ENCODE measurements at regions not wholly inside any gene's neighbourhood (a gene's known extent, or its start where the extent isn't known, plus 50 kb on each side); places are given as distances from the start of the nearest gene placed in this dataset.

DNA sequence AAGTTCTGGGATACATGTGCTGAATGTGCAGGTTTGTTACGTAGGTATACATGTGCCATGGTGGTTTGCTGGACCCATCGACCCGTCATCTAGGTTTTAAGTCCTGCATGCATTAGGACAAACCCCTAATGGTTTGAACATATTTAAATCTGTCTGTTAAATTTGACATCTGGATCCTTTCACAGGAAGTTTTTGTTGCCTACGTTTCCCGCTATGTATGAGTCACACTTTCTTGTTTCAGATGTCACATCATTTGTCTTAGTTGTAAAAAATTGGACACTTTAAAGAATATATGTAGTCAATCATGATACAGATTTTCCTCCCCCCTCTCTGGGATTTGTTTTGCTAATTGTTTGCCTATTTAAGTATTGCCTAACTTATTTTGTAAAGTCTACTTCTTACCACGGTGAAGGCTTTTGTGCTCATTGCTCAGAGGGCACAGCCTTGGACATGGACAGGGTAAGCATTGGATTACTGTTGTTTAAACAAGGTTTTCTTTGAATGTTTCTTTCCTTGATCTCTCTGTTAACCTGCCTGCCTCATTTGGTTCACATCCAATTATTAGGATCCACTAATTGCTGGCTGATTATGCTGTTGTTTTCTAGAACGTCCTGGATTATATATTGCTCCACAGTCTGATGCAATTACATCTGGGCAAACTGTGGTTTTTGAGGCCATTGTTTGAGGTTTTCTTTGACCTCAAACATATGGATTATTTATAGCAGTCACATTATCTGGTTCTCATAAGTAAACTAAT is 1441.4 kb downstream of the AACS start:
- Histone ChIP-seq H3K27ac (ENCODE audit: low read depth in 2 of 2, low read length in 2 of 2) (no peak overlapping the region), H3K9ac (ENCODE audit: low read depth in 1 of 2, low read length in 2 of 2) (no peak overlapping the region), H3K36me3 (ENCODE audit: control insufficient read depth in 2 of 2, insufficient read depth in 2 of 2, low read length in 2 of 2) (no peaks in the 10 kb centered on the region), H3K9me3 (ENCODE audit: control insufficient read depth in 2 of 2, low read length in 2 of 2) (no peaks in the 10 kb centered on the region), H3K4me1 (ENCODE audit: control insufficient read depth in 2 of 2, insufficient read depth in 2 of 2, low read length in 2 of 2) (no peaks in the 10 kb centered on the region), H3K27me3 (ENCODE audit: control insufficient read depth in 2 of 2, insufficient read depth in 2 of 2, low read length in 2 of 2) (no peaks in the 10 kb centered on the region), H3K4me3 (ENCODE audit: low read length in 2 of 2) (no peak overlapping the region)

DNA sequence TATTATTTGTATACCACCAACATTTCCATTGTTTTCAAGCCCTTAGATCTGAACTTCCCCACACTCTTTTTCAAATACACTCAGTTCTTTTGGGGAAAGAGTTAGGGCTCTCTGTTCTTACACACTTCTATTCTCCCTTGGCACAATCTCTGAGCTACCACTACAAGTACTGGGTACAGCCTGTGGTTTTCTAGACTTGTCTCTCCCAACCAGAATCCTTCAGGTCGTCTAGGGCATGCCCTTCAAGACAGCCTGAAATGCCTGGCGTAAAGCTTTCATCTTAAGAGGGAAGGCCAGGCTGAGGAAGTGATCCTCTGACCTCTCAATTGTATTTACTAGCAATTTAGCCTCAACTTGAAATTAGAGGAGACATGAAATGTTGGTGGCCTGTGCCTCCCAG is 1442.0 kb downstream of the AACS start:
- H3K9me3 ChIP-seq (ENCODE audit: control insufficient read depth in 2 of 2, low read length in 2 of 2): no peaks in the 10 kb centered on the region

DNA sequence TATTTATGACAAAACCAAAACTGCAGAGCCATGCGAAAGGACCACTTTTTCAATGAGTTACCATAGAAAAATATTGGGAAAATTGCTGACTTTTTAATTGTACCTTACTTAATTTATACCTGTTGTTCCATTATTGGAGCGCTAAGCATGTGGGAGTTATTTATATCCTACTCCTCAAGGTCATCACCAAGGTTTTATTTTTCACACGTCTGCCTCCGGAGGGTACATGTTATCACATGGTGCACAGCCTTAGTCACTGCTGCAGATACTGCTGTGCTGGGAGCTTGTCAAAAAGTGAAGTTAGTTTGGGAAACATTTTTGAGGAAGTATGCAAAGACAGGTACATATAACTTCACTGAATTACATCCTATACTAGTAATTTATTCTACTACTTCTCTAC is 1444.3 kb downstream of the AACS start:
- Histone ChIP-seq H3K27ac (ENCODE audit: low read depth in 2 of 2, low read length in 2 of 2) (no peak overlapping the region), H3K27me3 (ENCODE audit: control insufficient read depth in 2 of 2, insufficient read depth in 2 of 2, low read length in 2 of 2) (no peaks in the 10 kb centered on the region), H3K9me3 (ENCODE audit: control insufficient read depth in 2 of 2, low read length in 2 of 2) (no peaks in the 10 kb centered on the region), H3K9ac (ENCODE audit: low read depth in 1 of 2, low read length in 2 of 2) (no peak overlapping the region), H3K4me1 (ENCODE audit: control insufficient read depth in 2 of 2, insufficient read depth in 2 of 2, low read length in 2 of 2) (no peaks in the 10 kb centered on the region), H3K36me3 (ENCODE audit: control insufficient read depth in 2 of 2, insufficient read depth in 2 of 2, low read length in 2 of 2) (no peaks in the 10 kb centered on the region), H3K4me3 (ENCODE audit: low read length in 2 of 2) (no peak overlapping the region)

More for the DNA sequence above, 1442.0 kb downstream of the AACS start:
- no peaks in the 10 kb centered on the region for H3K4me1 ChIP-seq (ENCODE audit: control insufficient read depth in 2 of 2, insufficient read depth in 2 of 2, low read length in 2 of 2)
- H3K4me3 ChIP-seq (ENCODE audit: low read length in 2 of 2): no peak overlapping the region
- no peak overlapping the region for H3K27ac ChIP-seq (ENCODE audit: low read depth in 2 of 2, low read length in 2 of 2)
- no peaks in the 10 kb centered on the region for H3K27me3 ChIP-seq (ENCODE audit: control insufficient read depth in 2 of 2, insufficient read depth in 2 of 2, low read length in 2 of 2)
- H3K36me3 ChIP-seq (ENCODE audit: control insufficient read depth in 2 of 2, insufficient read depth in 2 of 2, low read length in 2 of 2): no peaks in the 10 kb centered on the region
- no peak overlapping the region for H3K9ac ChIP-seq (ENCODE audit: low read depth in 1 of 2, low read length in 2 of 2)

DNA sequence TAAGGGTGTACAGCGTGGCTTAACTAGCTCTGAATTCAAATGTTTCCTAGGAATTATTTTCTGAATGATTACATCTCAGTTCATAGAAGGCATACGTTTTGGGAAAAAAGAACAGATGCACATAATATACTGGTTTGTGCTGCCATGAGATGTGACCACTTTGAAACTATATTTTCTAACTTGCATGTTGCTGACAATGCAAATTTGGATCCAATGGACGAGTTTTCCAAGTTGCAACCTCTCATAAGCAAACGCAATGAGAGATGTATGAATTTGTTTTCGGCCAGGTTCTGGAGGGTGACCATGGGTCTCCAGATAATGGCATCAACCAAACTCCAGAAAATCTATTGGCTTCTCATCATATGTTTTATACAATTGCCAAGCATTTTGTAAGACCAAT is 1445.4 kb downstream of the AACS start:
- Histone ChIP-seq H3K36me3 (ENCODE audit: control insufficient read depth in 2 of 2, insufficient read depth in 2 of 2, low read length in 2 of 2) (no peaks in the 10 kb centered on the region), H3K9me3 (ENCODE audit: control insufficient read depth in 2 of 2, low read length in 2 of 2) (no peaks in the 10 kb centered on the region), H3K4me1 (ENCODE audit: control insufficient read depth in 2 of 2, insufficient read depth in 2 of 2, low read length in 2 of 2) (no peaks in the 10 kb centered on the region), H3K9ac (ENCODE audit: low read depth in 1 of 2, low read length in 2 of 2) (no peak overlapping the region), H3K4me3 (ENCODE audit: low read length in 2 of 2) (no peak overlapping the region), H3K27ac (ENCODE audit: low read depth in 2 of 2, low read length in 2 of 2) (no peak overlapping the region), H3K27me3 (ENCODE audit: control insufficient read depth in 2 of 2, insufficient read depth in 2 of 2, low read length in 2 of 2) (no peaks in the 10 kb centered on the region)

DNA sequence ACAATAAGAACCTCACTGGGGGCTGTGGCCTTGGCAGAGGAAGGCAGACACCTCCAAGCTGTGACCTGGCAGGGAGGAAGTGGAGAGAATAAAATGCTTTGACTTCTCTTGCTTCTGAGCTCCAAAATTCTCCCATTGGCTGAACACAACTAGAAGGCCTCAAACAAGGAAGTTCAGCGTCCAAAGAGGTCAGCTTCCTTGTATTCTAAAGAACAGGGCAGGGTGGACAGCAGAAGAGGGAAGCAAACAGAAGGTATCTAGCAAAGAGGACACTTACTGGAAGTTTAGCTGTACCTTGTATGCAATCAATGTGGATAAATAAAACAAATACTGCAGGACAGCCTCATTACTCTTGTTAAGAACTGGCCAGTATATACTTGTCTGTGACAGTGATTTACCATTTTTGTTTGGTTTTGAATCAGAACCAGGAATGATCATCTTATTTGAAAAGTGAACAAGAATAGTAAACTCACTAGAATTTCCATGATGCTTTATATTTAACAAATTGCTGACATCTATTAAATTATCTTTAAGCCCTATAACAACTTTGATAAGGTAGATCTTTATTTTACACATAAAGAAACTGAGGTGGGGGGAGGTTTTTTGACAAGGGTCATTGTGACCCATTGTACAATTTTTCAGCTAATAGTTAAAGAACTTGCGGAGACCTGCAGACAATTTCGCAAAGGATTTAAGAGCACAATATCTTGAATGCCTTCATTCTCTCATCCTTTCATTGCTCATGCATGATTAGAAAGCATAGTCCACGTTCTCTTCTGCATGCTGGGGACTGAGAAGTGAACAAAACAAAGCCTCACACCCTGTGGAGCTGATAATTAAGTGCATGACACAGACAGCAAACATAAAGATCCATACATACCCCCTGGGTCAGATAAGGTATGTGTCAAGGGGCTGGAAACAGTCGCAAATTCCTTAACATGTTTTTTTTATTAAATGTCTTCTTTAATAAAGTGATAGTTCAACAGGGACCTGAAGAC is 1448.0 kb downstream of the AACS start:
- Histone ChIP-seq H3K36me3 (ENCODE audit: control insufficient read depth in 2 of 2, insufficient read depth in 2 of 2, low read length in 2 of 2) (no peaks in the 10 kb centered on the region), H3K27me3 (ENCODE audit: control insufficient read depth in 2 of 2, insufficient read depth in 2 of 2, low read length in 2 of 2) (no peaks in the 10 kb centered on the region), H3K27ac (ENCODE audit: low read depth in 2 of 2, low read length in 2 of 2) (no peak overlapping the region), H3K9ac (ENCODE audit: low read depth in 1 of 2, low read length in 2 of 2) (no peak overlapping the region), H3K4me1 (ENCODE audit: control insufficient read depth in 2 of 2, insufficient read depth in 2 of 2, low read length in 2 of 2) (no peaks in the 10 kb centered on the region), H3K9me3 (ENCODE audit: control insufficient read depth in 2 of 2, low read length in 2 of 2) (no peaks in the 10 kb centered on the region), H3K4me3 (ENCODE audit: low read length in 2 of 2) (no peak overlapping the region)

DNA sequence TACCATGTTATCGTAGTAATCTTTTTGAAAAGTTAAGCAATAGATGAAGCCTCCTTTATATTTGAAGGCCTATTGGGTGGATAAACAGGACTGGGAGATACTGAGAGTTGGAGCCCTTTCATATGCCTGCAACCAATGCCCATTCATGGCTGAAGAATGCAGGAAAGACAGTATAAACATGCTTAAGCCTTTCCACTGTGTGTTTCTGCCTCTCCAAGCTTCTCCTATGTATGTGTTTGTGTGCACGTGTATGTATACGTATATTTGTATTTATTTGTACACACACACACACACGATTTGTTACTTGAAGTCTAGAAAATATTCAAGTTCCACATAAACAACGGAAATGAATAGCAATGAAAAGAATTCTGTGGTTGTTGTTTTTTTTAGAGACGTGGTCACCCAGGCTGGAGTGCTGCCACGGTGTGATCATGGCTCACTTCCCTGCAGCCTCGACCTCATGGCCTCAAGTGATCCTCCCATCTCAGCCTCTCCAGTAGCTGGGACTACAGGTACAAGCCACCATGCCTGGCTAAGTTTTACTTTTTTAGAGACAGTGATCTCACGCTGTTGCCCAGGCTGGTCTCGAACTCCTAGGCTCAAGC is 1453.5 kb downstream of the AACS start:
- no peak overlapping the region for H3K4me3 ChIP-seq (ENCODE audit: low read length in 2 of 2)
- H3K36me3 ChIP-seq (ENCODE audit: control insufficient read depth in 2 of 2, insufficient read depth in 2 of 2, low read length in 2 of 2): no peaks in the 10 kb centered on the region
- no peak overlapping the region for H3K27ac ChIP-seq (ENCODE audit: low read depth in 2 of 2, low read length in 2 of 2)
- no peak overlapping the region for H3K9ac ChIP-seq (ENCODE audit: low read depth in 1 of 2, low read length in 2 of 2)
- peaks cover 0 to 2% of the 10 kb centered on the region in 2 donors for H3K9me3 ChIP-seq (ENCODE audit: control insufficient read depth in 2 of 2, low read length in 2 of 2)
- H3K4me1 ChIP-seq (ENCODE audit: control insufficient read depth in 2 of 2, insufficient read depth in 2 of 2, low read length in 2 of 2): no peaks in the 10 kb centered on the region
- H3K27me3 ChIP-seq (ENCODE audit: control insufficient read depth in 2 of 2, insufficient read depth in 2 of 2, low read length in 2 of 2): no peaks in the 10 kb centered on the region

DNA sequence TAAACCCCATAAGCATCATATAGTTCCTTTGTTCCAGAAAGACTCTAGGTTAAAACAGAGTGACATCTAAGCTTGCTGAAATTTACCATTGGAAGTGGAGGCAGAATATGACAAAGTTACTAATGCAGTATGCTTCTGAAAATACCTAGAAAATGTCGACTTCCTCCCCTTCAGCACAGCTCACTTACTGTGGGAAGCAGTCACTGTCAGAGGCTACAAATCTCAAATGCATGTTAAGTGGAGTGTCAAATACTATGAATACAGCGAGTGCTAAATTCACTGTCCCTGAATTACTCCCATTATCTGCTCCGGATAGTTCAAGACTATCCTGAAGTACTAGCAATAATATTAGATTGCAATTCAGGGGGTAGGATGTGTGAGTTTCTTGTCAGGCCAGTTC is 1454.6 kb downstream of the AACS start:
- Histone ChIP-seq H3K27ac (ENCODE audit: low read depth in 2 of 2, low read length in 2 of 2) (no peak overlapping the region), H3K9ac (ENCODE audit: low read depth in 1 of 2, low read length in 2 of 2) (no peak overlapping the region), H3K9me3 (ENCODE audit: control insufficient read depth in 2 of 2, low read length in 2 of 2) (peaks cover 0 to 2% of the 10 kb centered on the region in 2 donors), H3K36me3 (ENCODE audit: control insufficient read depth in 2 of 2, insufficient read depth in 2 of 2, low read length in 2 of 2) (no peaks in the 10 kb centered on the region), H3K4me1 (ENCODE audit: control insufficient read depth in 2 of 2, insufficient read depth in 2 of 2, low read length in 2 of 2) (no peaks in the 10 kb centered on the region), H3K4me3 (ENCODE audit: low read length in 2 of 2) (no peak overlapping the region), H3K27me3 (ENCODE audit: control insufficient read depth in 2 of 2, insufficient read depth in 2 of 2, low read length in 2 of 2) (no peaks in the 10 kb centered on the region)

DNA sequence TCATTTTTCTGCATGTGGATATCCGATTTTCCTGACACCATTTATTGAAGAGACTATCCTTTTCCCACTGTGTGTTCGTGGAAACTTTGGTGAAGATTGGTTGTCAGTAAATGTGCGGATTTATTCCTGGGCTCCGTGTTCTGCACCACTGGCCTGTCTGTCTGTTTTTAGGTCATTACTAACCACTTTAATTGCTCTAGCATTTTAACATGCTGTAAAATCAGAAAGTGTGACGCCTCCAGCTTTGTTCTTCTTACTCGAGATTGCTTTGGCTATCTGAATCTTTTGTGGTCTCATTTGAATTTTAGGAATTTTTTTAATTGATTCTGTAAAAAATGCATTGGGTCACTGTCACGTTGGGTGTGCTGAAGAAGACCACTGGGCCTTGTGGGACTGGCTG is 1458.7 kb downstream of the AACS start:
- no peaks in the 10 kb centered on the region for H3K4me1 ChIP-seq (ENCODE audit: control insufficient read depth in 2 of 2, insufficient read depth in 2 of 2, low read length in 2 of 2)
- H3K27me3 ChIP-seq (ENCODE audit: control insufficient read depth in 2 of 2, insufficient read depth in 2 of 2, low read length in 2 of 2): no peaks in the 10 kb centered on the region
- H3K9me3 ChIP-seq (ENCODE audit: control insufficient read depth in 2 of 2, low read length in 2 of 2): peaks cover 0 to 3% of the 10 kb centered on the region in 2 donors
- H3K27ac ChIP-seq (ENCODE audit: low read depth in 2 of 2, low read length in 2 of 2): no peak overlapping the region
- no peak overlapping the region for H3K4me3 ChIP-seq (ENCODE audit: low read length in 2 of 2)
- H3K36me3 ChIP-seq (ENCODE audit: control insufficient read depth in 2 of 2, insufficient read depth in 2 of 2, low read length in 2 of 2): no peaks in the 10 kb centered on the region
- H3K9ac ChIP-seq (ENCODE audit: low read depth in 1 of 2, low read length in 2 of 2): no peak overlapping the region

DNA sequence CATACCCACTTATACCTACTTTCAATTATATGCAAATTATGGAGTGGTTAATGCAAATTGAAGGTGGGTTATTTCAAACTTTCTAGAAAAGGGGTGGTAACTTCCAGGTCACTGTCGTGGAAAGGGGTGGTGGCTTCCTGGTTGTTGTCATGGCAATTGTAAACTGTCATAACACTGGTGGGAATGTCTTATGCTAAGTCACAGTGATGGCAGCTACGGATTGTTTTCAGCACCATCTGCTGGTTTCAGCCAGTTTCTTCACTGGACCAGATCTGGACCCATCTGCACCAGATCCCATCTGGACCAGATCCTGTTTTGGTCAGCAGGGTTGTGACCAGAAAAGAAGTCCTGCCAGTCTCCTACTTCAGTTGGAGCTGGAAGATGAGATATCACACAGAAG is 1469.3 kb downstream of the AACS start:
- Histone ChIP-seq H3K4me1 (ENCODE audit: control insufficient read depth in 2 of 2, insufficient read depth in 2 of 2, low read length in 2 of 2) (no peaks in the 10 kb centered on the region), H3K4me3 (ENCODE audit: low read length in 2 of 2) (no peak overlapping the region), H3K9me3 (ENCODE audit: control insufficient read depth in 2 of 2, low read length in 2 of 2) (peaks cover 0 to 5% of the 10 kb centered on the region in 2 donors), H3K27ac (ENCODE audit: low read depth in 2 of 2, low read length in 2 of 2) (no peak overlapping the region), H3K36me3 (ENCODE audit: control insufficient read depth in 2 of 2, insufficient read depth in 2 of 2, low read length in 2 of 2) (no peaks in the 10 kb centered on the region), H3K9ac (ENCODE audit: low read depth in 1 of 2, low read length in 2 of 2) (no peak overlapping the region), H3K27me3 (ENCODE audit: control insufficient read depth in 2 of 2, insufficient read depth in 2 of 2, low read length in 2 of 2) (no peaks in the 10 kb centered on the region)

DNA sequence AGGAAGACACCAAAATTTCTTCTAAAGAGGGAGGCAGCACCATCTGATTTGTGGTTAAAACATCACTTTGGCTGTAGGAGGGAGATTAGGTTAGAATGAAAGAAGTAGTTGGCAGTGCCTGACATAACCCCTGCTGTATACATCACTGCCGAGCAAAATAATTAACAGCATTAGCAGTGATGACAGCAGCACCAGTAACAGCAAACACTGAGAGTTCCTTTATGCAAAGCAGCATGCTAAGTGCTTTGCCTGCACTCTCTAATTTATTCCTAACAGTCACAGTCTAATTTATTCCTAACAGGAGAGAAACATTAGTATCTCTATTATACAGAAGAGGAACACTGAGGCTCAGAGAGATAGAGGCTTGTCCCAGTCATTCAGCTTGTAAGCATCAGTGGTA is 1469.7 kb downstream of the AACS start:
- no peaks in the 10 kb centered on the region for H3K4me1 ChIP-seq (ENCODE audit: control insufficient read depth in 2 of 2, insufficient read depth in 2 of 2, low read length in 2 of 2)
- H3K4me3 ChIP-seq (ENCODE audit: low read length in 2 of 2): no peak overlapping the region
- no peaks in the 10 kb centered on the region for H3K27me3 ChIP-seq (ENCODE audit: control insufficient read depth in 2 of 2, insufficient read depth in 2 of 2, low read length in 2 of 2)
- peaks cover 0 to 5% of the 10 kb centered on the region in 2 donors for H3K9me3 ChIP-seq (ENCODE audit: control insufficient read depth in 2 of 2, low read length in 2 of 2)
- no peaks in the 10 kb centered on the region for H3K36me3 ChIP-seq (ENCODE audit: control insufficient read depth in 2 of 2, insufficient read depth in 2 of 2, low read length in 2 of 2)
- no peak overlapping the region for H3K9ac ChIP-seq (ENCODE audit: low read depth in 1 of 2, low read length in 2 of 2)
- no peak overlapping the region for H3K27ac ChIP-seq (ENCODE audit: low read depth in 2 of 2, low read length in 2 of 2)
